ENCODE measurements at regions not wholly inside any gene's neighbourhood (a gene's known extent, or its start where the extent isn't known, plus 50 kb on each side); places are given as distances from the start of the nearest gene placed in this dataset.

DNA sequence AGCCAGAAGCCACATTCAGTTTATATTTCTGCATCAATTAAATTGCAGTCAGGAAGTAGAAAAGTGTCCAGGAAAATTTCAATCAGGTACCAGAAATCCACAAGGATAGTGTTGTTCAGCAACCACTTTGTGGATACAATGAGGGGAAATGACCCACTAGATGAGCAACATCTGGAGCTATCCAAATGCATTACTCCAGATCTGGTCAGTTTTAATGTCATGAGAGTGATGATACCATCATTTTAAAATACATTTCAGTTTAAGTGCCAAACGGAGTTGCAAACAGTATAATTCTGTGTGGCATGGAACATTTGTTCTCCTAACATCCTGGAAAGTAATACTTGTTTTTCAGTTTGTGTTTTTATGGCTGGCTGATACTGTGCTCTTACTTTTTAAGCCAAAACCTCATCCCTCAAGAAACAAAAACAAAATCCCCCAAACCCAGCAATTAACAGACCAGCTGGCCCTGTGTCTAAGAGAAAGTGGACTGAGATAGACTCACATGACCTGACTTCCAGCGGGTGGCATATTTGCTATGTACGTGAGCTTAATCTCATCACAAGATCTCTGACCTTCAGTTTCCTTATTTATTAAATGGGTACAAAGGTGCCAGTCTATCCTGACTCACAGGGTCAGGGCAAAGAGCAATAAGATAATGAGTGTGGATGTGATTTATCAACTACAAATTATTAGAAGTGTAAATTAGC lies 58.8 kb upstream of the CNKSR3 start:
- Histone ChIP-seq H3K36me3 (no peaks in the 10 kb centered on the region), H3K4me3 (no peak overlapping the region), H3K27ac (no peak overlapping the region), H3K27me3 (no peaks in the 10 kb centered on the region), H3K9me3 (no peaks in the 10 kb centered on the region), H3K4me1 (peaks cover 0 to 8% (median 0%) of the 10 kb centered on the region in 9 donors)
- 19 to 30% methylated on average over 3 of the region's 3 CpGs for WGBS, 2 donors
- TF ChIP-seq, protein P1, sequence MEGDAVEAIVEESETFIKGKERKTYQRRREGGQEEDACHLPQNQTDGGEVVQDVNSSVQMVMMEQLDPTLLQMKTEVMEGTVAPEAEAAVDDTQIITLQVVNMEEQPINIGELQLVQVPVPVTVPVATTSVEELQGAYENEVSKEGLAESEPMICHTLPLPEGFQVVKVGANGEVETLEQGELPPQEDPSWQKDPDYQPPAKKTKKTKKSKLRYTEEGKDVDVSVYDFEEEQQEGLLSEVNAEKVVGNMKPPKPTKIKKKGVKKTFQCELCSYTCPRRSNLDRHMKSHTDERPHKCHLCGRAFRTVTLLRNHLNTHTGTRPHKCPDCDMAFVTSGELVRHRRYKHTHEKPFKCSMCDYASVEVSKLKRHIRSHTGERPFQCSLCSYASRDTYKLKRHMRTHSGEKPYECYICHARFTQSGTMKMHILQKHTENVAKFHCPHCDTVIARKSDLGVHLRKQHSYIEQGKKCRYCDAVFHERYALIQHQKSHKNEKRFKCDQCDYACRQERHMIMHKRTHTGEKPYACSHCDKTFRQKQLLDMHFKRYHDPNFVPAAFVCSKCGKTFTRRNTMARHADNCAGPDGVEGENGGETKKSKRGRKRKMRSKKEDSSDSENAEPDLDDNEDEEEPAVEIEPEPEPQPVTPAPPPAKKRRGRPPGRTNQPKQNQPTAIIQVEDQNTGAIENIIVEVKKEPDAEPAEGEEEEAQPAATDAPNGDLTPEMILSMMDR (IDR thresholded peaks at IDR 0.05), result no peak
- intact Hi-C loops (cut with DNase I), result no loop called here
- DNase-seq (no peak), ATAC-seq (no peak)

DNA sequence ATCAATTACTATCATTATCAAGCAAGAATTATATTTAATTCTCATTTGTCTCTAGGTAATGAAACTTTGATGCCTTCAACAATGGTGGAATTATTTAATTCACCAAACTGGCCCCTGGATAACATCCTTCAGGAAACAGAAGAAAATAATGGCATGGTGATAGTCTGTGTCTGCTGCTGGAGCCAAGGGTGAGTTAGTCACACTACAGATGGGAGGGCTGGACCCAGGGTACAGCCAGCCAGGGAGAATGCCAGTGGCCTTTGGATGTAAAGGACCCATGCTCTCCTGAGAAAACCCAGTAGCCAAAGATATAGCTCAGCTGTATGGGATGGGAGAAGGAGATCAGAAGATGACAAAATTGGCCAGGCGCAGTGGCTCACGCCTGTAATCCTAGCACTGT lies 60.0 kb upstream of the CNKSR3 start:
- TF ChIP-seq, protein P1 (IDR thresholded peaks at IDR 0.05), result no peak
- no peak overlapping the region for H3K27ac ChIP-seq
- no peaks in the 10 kb centered on the region for H3K27me3 ChIP-seq
- H3K36me3 ChIP-seq, result no peaks in the 10 kb centered on the region
- no peak for DNase-seq
- no peak overlapping the region for H3K4me3 ChIP-seq
- intact Hi-C loops (cut with DNase I), result no loop called here
- H3K9me3 ChIP-seq, result no peaks in the 10 kb centered on the region
- no peak for ATAC-seq
- 94 to 97% methylated on average over 2 of the region's 2 CpGs for WGBS, 2 donors
- peaks cover 0 to 8% (median 0%) of the 10 kb centered on the region in 9 donors for H3K4me1 ChIP-seq

DNA sequence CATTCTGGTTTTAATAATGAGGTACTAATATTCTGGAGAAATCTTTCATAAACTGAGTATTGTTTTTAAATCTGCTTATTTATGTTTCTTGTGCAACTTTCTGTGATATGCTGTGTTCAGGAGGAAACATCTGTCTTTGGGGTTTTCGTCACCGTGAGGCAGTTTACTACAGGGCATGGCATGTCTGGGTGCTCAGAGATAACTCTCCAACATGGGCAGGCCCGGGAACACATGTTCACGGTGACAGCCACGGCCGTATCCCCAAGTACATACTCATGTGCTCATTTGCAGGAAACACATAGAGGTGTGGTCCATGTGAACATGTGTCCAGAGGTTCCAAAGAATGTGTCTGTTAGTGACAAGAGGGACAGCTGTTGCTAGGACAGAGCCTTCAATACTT lies 62.1 kb upstream of the CNKSR3 start:
- Histone ChIP-seq H3K9me3 (no peaks in the 10 kb centered on the region), H3K4me3 (no peak overlapping the region), H3K4me1 (peaks cover 0 to 8% (median 0%) of the 10 kb centered on the region in 9 donors), H3K27me3 (no peaks in the 10 kb centered on the region), H3K36me3 (no peaks in the 10 kb centered on the region), H3K27ac (no peak overlapping the region)
- DNase-seq, result no peak
- ATAC-seq, result no peak
- TF ChIP-seq, protein P1 (IDR thresholded peaks at IDR 0.05), result no peak
- 67 to 75% methylated on average over 6 of the region's 6 CpGs for WGBS, 2 donors
- intact Hi-C loops (cut with DNase I), result no loop called here

DNA sequence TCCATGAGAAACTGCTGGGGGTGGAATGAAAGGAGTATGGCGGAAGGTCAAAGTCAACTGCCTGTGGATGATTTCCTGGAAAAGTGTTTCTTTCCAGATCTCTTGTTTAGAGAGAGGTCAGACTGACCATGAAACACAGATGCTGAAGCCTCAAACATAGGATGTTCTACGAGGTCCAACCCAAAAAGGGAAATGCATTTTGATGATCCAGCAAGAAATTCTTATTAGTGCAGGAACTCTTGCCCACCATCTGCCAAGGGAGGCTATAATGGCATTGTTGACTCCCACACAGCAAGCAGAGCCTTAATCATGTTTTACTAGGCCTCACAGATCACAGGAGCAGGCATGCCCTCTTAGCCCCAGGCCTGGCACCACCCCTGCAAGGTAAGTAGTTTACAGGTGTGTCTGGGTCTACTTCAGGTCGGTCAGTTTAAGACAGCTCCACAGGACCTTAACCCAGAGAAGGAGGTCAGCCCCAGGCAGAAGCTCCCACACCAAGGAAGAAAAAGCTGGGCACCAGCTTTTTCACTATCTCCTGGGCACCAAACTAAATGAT lies 67.6 kb upstream of the CNKSR3 start:
- DNase-seq, result no peak
- TF ChIP-seq, protein P1 (IDR thresholded peaks at IDR 0.05), result no peak
- peaks cover 0 to 17% (median 3%) of the 10 kb centered on the region in 11 donors for H3K9me3 ChIP-seq
- H3K36me3 ChIP-seq, result no peaks in the 10 kb centered on the region
- ATAC-seq, result no peak
- H3K27ac ChIP-seq, result no peak overlapping the region
- no peaks in the 10 kb centered on the region for H3K27me3 ChIP-seq
- 88 to 96% methylated on average over 3 of the region's 3 CpGs for WGBS, 2 donors
- no peaks in the 10 kb centered on the region for H3K4me1 ChIP-seq
- H3K4me3 ChIP-seq, result no peak overlapping the region
- intact Hi-C loops (cut with DNase I), result no loop called here

Data from heart right ventricle (tissue), 16 donors.